ENCODE measurements at regions not wholly inside any gene's neighbourhood (a gene's known extent, or its start where the extent isn't known, plus 50 kb on each side); places are given as distances from the start of the nearest gene placed in this dataset.

DNA sequence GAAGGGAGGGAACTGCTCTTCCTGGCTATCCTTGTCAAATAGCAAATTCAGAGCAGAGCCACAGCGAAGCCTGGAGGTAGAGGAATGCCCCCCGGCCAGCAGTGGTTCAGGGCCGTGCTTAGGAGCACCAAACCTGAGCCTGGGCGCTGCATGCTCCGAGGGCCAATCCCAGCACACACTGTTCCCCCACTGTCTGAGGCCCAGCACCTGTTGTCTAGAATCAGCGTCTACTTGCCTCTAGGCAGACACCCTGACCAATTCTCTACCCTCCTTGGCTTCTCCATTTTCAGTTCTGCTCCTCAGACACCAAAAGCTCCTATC, 177.6 kb upstream of the PKDCC start:
- DNase-seq: no peak

DNA sequence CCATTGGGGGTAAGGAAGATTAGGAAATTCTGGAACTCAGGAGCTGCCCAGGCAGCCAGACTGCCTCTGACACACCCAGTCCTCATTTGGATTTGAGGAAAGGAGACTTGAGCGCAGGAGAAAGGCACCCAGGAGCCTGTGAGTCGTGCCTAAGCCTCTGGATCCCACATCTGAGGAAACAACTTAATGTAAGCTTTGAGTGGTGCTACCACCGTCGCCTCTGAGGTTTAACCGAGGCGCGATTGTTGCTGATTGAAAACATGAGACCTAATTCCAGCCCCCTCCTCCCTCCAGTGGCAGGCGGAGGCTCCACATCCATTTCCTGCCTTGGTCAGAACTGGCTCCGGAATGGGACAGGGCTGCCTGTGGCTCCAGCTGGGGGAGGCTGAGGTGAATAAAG, 176.7 kb upstream of the PKDCC start:
- no peak for DNase-seq

DNA sequence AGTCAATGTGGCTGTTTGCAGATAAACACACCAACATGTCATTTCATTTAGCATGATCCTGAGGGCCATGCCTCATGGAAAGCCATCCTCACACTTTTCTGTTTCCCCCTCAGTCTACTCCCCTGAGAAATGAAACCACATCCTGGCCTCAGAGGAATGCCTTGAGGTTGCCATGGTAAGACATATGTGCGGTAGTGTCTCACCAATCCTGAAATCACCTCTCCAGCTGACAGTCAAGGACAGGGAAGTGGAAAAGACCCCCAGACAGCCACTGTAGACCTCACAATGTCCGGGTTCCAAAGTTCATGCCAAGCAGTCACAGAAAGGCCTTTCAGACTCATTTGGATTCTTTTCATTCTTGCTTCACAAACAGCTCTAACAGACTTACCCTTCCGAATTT, 175.2 kb upstream of the PKDCC start:
- DNase-seq: no peak

DNA sequence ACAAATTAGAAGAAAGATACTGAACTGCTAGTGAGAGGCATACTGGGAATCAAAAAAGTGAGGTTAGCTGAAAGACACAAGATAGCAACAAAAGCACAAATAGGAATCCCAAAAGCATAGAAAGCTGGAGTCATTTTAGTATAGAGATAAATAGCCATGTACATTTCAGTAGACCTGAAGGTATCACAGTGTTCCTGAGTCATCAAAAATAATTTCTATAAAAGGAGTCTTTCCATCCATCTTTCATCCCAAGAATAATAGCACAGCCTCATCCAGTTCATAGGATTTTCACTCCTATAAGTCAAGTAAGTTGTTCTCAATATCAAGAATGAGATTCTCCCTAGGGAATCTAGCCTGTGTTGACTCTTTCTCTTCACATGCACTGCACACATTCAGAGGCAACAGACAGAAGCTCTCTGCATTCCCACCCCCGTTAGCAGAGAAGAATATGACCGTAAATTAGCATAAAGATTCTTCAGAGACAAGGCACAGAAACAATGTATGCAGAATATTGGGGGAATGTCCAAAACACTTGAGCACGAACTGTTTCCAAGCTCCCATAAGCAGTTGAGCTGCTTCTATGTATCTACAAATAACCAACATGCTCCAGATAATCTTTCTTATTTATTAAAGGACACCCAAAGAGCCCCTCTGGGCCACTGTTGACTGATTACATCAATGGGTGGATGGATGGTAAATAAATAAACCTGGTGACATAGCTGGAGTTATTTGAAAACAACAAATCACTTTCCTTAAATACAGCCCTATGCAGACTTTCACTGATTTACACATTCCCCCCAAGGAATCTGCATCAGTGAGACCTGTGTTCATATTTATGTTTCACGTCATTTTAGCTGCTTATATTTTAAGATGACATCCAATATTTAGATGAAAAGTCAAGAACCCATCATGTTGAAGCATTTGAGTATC, 174.5 kb upstream of the PKDCC start:
- DNase-seq: no peak

DNA sequence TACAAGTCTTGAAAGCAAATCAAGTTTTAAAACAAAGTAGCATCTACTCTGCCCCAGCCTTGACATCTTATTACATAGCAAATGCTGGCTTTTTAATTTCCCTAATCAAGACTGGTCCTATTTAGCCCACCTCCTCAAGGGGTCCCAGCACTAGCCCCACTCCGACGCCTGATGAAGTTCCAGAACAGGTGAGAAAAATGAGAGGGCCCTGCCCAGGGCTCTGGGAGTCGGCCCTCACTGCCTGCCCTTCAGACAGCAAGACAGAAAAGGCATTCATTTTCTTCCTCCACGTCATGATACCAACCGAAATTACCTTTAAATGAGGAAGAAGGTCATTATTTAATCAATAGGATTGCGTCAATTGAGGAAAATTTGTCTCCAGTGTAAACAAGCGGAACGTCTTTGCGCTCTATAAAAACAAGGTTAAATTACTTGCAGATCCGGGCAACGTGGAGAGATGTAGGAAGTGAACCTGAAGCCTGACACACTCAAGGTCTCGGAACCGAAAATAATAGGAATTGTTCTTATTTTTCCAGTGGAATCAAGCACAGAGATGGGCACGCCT, 170.6 kb upstream of the PKDCC start:
- peak; percentile 77 for DNase-seq

DNA sequence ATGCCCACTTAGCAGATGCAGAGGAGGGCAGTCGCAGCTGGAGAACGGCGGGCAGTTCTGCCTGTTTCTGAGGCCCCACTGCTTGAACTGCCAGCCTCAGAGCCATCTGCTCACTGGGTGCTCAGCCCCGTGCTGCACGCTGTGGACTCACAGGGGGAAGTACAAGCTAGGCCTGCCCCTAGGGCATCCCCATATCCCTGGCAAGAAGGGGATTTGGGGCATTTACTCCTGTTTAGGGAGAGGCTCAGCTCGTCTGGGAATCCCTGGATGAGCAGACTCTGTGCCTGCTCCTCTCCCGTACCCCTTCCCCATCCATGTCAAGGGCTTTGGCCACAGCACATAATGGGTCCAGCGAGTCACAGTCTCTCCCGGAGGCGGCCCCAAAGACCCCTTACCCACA, 169.8 kb upstream of the PKDCC start:
- no peak for DNase-seq

DNA sequence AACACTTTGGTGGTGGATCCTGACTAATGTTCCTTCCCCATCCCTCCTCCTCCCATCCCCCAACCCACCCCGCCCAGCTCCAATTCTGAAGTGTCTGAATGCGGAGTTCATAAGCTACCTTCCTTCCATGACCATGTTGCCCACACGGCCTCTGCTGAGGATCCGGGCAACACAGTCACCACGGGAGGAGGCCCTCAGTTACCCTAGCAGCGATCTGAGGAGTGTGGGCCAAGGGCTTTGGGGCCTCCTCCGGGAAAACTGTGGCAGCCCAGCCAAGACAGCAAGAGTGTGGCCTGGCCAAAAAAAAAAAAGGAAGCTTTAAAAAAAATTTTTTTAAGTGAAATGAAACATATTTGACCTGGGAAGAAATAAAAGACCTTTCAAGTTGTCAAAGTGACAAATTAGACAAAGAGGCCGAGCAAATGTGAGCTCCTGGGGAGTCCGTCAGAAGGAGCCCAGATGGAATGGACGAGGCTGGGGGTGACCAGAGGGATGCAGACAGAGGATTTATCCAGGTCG, 169.0 kb upstream of the PKDCC start:
- DNase-seq: no peak

DNA sequence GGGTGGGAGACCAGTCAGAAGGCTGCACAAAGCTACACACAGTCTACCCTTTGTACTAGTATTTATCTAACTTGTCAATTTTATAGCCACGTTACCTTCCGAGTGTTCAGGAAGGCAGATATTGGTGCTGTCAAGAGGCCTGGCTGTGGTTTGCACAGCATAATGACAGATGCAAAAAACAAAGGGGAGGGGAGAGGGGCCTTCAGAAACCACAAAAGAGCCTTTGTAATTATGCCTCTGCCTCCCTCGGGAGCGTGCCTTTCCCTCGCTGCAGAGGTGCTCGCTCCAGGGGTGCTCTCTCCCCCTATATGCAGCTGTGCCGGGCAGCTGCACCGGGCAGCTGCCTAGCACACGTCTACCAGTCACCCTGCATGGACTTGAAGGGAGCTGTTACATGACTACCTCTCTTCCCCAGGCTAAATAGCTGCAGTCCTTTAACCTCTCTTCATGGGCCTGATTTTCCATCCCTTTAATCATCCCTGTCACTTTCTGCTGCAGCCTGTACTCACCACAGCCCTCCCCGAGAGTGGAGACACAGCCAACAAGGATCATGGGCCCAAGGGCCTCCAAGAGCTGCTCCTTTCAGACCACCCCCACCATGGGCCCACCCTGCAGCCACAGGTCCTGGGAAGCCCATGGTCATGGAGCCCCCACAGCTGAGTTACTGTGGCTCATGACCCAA, 168.4 kb upstream of the PKDCC start:
- DNase-seq: peak; percentile 87

DNA sequence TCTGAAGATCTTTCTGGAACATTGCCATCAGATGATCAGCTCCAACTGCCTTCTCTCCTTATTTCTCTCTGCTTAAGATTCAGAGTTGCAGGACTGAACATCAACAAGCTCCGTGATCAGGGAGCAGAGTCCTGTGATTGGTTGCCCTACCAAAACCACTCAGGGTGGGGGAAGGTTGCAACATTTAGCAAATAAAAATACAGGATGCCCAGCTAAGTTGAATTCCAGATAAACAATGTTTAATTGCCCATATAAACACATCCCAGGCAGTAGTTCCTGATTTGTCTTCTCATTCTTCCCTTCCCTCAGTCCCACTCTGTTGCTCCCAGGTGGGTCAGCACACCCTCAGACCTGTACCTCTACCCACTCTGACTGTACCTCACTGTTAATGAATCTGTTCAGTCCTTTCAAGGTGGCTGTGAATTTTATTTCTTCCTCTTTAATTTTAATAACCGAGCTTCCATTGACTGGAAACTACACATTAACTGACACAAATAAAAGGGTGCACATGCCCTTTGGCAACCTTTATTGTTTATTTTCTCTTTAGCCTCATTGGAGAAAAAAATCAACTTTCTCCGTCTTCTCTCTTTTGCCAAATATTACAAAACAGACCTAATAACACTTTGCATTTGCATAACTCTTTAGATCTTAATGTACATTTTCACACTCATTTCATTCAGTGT, 167.1 kb upstream of the PKDCC start:
- no peak for DNase-seq

DNA sequence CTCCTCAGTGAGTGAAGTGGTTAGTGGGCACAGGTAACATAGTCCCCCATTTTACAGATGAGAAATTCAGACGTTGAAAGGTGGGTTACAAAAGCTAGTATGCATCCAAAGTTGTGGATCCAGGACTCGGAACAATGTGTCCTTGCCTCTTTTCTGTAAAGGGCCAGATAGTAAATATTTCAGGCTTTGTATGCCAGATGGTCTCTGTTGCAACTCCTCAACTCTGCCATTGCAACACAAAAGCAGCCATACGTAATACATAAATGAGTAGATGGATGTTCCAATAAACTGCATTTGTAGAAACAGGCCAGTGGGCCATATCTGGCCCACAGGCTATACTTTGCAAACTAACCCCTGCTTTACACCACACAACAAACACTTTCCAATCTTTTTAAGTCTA, 166.6 kb upstream of the PKDCC start:
- DNase-seq: no peak

DNA sequence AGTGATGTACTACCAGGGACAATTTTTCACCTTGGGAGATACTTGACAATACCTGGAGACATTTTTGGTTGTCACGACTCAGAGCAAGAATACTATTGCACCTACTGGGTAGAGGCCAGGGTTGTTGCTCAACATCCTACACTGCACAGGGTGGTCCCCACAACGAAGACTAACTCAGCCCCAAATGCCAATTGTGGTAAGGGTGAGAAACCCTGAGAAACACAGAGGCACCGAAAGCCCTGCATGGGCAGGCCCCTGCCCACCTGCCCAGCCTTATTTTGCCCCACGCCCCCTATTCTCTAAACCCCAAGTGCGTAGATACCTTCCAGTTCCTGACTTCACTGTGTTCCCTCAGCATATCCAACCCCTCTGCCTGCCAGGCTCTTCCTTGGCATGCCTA, 163.1 kb upstream of the PKDCC start:
- no peak for DNase-seq

DNA sequence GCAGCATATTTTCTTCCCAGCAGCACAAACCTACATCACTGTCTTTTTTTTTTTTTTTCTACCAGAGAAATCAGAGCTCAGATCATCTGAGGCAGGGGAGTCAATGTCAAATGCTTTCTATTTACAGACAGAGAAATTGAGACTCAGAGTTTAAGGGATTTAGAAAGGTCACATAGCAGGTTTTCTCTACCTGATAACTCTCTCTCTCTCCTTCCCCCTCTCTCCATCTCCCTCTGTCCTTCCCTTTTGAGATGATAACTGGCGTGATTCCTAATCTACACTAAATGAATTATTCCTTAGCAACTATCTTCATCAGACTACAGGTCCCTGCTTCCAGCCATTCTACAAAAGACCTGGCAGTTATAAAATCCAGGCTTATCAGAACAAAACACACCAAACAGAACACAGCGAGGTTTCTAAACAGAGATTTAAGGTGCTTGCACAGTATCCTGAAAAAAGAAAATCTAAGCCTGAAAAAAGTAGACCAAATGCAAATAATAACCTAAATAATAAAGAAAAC, 161.6 kb upstream of the PKDCC start:
- no peak for DNase-seq

DNA sequence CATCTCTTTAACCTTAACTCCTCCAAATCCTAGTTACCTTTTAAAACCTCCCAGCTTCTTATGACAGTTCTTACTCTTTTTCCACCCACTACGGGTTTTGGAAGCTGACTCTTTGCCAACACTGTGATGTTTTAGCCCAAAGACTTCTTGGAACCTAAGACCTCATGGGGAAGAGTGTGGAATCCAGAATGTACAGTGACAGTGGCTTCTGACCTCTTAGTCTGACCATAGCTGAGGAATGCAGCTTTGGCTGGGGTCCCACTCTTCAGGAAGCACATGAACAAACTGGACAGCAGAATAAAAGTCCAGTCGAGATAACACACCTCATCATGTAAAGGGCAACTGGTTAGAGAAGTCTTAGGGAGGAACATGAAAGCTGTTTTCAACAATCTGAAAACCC, 161.1 kb upstream of the PKDCC start:
- DNase-seq: no peak

DNA sequence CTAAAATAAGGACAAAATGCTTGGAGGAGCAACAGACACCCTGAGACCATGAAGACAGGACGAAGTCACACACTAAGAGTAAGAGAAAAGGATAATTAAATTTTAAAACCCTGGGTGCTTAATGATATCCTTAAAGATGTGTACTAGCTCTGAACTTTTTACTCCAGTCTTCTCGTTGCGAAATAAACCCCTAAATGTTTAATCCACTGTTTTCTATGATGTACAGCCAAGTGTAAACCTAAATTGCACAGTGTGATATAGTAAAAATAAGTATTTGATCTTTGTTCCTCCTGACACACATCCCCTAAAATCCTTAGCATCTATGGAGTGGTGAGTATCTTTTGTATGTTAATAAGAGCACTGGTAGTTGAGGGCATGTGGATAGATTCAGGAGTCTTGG, 157.5 kb upstream of the PKDCC start:
- no peak for DNase-seq

DNA sequence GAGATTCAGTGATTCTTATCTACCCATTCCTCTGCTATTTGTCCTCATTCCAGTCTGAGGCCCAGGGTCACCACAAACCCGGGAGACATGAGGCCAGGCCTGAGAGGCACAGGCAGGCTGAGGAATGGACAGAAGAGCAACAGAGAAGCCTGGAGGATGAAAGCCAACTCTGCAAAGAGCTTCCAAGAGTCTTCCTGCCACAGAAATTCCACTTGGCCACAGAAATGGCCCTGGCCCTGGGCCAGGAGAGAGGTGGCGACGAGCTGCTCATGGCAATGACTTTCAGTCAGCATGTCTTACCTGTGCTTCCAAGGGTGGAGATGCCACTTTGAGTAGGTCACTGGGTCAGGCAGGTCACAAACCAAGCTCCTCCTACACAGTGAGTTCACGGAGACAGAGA, 155.3 kb upstream of the PKDCC start:
- no peak for DNase-seq

DNA sequence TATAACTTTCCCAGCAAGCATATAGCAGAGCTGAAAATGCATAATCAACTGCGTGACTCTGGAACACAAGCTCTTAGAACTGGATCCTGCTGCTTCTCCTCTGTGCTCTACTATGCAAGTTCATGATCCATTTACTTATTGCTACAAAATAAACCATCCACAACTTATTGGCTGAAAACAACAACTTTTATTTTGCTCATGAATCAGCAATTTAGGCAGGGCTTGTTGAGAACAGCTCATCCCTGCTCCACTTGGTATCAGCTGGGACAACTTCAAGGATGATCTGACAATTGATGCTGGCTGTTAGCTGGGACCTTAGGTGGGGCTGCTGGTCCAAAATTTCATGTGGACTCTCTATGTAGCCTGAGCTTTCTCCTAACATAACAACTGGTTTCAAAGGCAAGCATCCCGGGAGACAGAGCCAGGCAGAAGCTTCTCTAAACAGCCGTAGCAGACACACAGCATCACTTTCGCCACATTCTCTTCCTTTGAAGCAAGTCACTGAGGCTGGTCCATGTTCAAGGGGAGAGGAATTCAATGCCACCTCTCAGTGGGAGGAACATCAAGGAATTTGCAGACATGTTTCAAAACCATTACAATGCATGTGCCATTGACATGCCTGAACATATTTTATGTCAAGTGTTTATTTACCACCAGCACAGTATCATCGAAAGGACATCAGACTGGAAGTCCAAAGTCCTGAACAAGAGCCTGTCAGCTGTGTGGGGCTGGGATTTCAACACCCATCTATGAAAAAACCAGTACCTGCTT, 153.1 kb upstream of the PKDCC start:
- DNase-seq: no peak

DNA sequence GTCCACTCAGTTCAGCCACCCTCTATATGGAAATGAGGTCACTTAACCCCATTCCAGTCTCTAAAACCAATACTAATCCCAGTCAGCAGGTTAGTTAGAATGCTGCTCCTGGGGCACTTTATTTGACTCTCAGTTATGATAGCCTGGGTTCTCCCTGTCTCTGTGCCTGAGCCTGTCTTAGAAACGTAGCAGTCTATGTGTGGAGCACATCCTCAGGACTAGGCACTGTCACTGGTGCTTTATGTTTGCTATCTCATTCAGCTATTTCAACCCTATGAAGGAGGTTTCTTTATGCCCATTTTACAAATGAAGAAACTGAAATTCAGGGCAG, 152.5 kb upstream of the PKDCC start:
- no peak for DNase-seq

DNA sequence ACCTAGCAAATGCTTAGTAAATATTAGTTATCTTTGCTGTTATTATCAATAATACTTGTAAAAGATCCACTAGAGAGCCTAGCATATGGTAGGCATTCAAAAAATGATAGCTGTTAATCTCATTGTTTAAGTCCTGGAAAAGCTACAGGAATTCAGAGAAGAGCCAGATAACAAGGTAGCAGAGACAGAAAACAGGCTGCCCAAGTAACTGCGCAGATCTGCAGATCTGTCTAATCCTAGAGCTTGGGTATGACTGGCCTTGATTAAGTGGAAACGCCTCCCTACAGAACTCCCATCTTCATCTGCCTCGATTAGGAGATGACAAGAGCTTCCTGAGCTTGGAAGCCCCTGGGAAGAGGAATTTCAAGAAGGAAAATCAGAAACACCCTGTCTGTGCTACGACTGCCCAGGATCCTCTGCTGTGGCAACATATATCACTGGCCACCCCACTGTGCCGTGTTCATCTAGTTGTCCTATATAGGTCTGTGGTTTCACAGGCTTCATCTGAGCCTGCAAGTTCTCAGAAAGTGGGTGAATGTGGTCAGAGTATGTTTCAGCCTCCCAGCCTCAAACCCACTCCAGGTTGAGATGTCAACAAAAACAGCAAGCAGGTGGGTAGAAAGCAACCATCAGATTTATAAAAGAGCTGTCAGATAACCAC, 151.5 kb upstream of the PKDCC start:
- DNase-seq: no peak

DNA sequence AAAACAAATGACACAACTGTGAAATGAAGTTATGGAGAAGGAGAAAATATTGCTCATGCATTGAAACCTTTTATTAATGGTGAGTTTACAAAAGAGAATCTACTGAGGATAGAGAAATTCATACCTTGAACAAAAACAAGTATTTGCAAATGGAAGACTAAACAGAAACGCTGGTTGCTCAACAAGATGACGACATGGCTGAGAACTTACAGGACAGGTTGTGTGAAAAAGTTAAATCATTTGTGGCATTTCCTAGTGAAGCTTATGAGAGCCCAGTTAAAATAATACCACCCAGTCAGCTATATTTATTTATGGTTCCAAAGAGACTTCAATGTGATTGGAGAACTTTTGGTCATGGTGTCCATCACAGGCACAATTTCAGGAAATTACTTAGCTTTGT, 148.6 kb upstream of the PKDCC start:
- DNase-seq: no peak

DNA sequence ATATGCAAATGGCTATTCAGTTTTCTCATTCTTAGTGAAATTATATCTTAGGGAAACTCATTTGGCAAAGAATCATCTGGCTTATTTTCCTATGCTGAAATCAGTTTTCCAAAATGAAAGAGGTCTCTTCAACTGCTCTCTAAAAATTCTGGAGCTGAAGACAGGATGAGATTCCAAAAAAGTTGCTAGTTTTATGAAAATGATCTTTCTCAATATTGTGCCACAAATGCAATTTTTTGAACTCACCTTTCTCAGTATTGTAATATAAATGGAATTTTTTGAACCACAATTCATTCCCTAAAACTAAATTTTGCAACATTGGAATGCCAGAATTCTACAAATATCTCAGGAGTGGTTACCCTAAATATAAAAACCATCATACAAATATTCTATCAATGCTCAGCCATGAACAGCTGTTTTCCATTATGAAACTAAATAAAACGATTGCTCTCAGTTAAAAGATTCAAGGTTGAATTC, 147.7 kb upstream of the PKDCC start:
- no peak for DNase-seq

DNA sequence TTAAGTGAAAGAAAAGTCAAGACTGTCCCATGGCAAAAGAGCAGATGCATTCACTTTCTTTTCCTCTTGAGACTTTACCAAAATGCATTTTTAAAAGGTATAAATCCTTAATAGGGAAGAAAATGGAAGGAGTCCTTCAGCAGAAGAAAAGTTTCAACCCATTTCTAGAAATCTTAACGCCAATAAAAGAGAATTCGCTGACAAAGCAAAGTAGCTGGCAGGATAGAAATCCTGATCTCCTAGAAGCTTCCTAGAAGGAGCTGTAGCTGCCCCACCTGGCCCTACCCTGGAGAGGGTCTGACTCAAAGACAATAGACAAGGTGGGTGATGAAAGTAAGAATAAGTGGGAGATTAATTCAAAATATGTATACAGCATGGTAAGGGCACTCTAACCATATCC, 144.9 kb upstream of the PKDCC start:
- no peak for DNase-seq
